HepG2 (cell line): ENCODE measurements at regions not wholly inside any gene's neighbourhood (a gene's known extent, or its start where the extent isn't known, plus 50 kb on each side); places are given as distances from the start of the nearest gene placed in this dataset.

Source experiments
- HNRNPLL ChIP-seq: fragments of 200-400 bp; formaldehyde crosslinking; IDR thresholded peaks from 2 replicates; pipeline ENCODE4 v1.6.1; 2017; ENCODE audit warnings: mild to moderate bottlenecking, low read depth, low read length; ENCODE audit not compliant: poor library complexity, severe bottlenecking
- HNRNPUL1 ChIP-seq: fragments of 200-400 bp; formaldehyde crosslinking; IDR thresholded peaks from 2 replicates; pipeline ENCODE4 v1.6.1; 2017; ENCODE audit warnings: low read depth, mild to moderate bottlenecking, low read length, moderate library complexity
- KIAA2018 ChIP-seq: sonication (generic); formaldehyde crosslinking; IDR thresholded peaks from 2 replicates; pipeline ENCODE4 v1.5.0; 2020; ENCODE audit warnings: mild to moderate bottlenecking, missing genetic modification reagents, borderline replicate concordance
- MBD4 ChIP-seq: IDR thresholded peaks from 2 replicates; pipeline ENCODE4 v1.6.1; 2012; ENCODE audit warnings: low read length, inconsistent platforms, borderline replicate concordance
- MEF2D ChIP-seq: sonication (generic); formaldehyde crosslinking; IDR thresholded peaks from 2 replicates; pipeline ENCODE4 v1.5.1; 2020; ENCODE audit warnings: mild to moderate bottlenecking, missing genetic modification reagents
- ZFP36 ChIP-seq: fragments of 150-350 bp; IDR thresholded peaks from 2 replicates; pipeline ENCODE4 v1.6.1; 2018; ENCODE audit warnings: borderline replicate concordance, low read length, low read depth; ENCODE audit not compliant: partially characterized antibody
- ZFP36L1 ChIP-seq: sonication (generic); formaldehyde crosslinking; IDR thresholded peaks from 2 replicates; pipeline ENCODE4 v1.8.0; 2022; ENCODE audit warnings: mild to moderate bottlenecking, missing genetic modification reagents, moderate library complexity
- ZNF737 ChIP-seq: sonication (generic); formaldehyde crosslinking; IDR thresholded peaks from 2 replicates; pipeline ENCODE4 v1.5.0; 2020; ENCODE audit warnings: missing genetic modification reagents, mild to moderate bottlenecking, borderline replicate concordance
- TF ChIP-seq, protein P1 (sequence below): sonication (generic); formaldehyde crosslinking; IDR thresholded peaks from 2 replicates; pipeline ENCODE4 v1.4.0; 2020; ENCODE audit warnings: missing genetic modification reagents
- TF ChIP-seq, protein P2 (sequence below): sonication (generic); formaldehyde crosslinking; IDR thresholded peaks from 2 replicates; pipeline ENCODE4 v1.5.1; 2020; ENCODE audit warnings: missing genetic modification reagents, mild to moderate bottlenecking, borderline replicate concordance

DNA sequence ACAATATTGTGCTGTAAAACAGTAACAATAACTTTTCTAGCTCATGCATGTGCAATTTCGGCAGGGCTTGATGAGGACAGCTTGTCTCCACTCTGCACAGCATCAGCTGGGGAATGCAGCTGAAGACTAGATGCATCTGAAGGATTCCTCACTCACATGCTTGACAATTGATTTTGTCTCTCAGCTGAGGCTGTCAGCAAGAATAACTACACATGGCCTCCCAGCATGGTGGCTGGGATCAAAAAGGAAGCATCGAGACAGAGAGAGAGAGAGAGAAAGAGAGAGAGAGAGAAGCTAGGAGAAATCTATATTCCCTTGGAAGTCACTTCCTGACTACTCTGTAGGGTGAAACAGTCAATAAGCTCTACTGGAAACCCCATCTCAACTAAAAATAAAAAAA, 487.1 kb downstream of the PLOD2 start (continued):
- TF ChIP-seq, protein P1, sequence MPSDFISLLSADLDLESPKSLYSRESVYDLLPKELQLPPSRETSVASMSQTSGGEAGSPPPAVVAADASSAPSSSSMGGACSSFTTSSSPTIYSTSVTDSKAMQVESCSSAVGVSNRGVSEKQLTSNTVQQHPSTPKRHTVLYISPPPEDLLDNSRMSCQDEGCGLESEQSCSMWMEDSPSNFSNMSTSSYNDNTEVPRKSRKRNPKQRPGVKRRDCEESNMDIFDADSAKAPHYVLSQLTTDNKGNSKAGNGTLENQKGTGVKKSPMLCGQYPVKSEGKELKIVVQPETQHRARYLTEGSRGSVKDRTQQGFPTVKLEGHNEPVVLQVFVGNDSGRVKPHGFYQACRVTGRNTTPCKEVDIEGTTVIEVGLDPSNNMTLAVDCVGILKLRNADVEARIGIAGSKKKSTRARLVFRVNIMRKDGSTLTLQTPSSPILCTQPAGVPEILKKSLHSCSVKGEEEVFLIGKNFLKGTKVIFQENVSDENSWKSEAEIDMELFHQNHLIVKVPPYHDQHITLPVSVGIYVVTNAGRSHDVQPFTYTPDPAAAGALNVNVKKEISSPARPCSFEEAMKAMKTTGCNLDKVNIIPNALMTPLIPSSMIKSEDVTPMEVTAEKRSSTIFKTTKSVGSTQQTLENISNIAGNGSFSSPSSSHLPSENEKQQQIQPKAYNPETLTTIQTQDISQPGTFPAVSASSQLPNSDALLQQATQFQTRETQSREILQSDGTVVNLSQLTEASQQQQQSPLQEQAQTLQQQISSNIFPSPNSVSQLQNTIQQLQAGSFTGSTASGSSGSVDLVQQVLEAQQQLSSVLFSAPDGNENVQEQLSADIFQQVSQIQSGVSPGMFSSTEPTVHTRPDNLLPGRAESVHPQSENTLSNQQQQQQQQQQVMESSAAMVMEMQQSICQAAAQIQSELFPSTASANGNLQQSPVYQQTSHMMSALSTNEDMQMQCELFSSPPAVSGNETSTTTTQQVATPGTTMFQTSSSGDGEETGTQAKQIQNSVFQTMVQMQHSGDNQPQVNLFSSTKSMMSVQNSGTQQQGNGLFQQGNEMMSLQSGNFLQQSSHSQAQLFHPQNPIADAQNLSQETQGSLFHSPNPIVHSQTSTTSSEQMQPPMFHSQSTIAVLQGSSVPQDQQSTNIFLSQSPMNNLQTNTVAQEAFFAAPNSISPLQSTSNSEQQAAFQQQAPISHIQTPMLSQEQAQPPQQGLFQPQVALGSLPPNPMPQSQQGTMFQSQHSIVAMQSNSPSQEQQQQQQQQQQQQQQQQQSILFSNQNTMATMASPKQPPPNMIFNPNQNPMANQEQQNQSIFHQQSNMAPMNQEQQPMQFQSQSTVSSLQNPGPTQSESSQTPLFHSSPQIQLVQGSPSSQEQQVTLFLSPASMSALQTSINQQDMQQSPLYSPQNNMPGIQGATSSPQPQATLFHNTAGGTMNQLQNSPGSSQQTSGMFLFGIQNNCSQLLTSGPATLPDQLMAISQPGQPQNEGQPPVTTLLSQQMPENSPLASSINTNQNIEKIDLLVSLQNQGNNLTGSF (CRISPR knock-in tag) = no peak
- no peak for TF ChIP-seq ZFP36
- no peak for TF ChIP-seq ZNF737 (CRISPR knock-in tag)
- no peak for TF ChIP-seq MEF2D (CRISPR knock-in tag)
- TF ChIP-seq HNRNPUL1 = no peak
- TF ChIP-seq, protein P2, sequence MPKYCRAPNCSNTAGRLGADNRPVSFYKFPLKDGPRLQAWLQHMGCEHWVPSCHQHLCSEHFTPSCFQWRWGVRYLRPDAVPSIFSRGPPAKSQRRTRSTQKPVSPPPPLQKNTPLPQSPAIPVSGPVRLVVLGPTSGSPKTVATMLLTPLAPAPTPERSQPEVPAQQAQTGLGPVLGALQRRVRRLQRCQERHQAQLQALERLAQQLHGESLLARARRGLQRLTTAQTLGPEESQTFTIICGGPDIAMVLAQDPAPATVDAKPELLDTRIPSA (CRISPR knock-in tag) = no peak
- TF ChIP-seq ZFP36L1 (CRISPR knock-in tag) = no peak
- TF ChIP-seq HNRNPLL = no peak
- TF ChIP-seq KIAA2018 (CRISPR knock-in tag) = no peak
- no peak for TF ChIP-seq MBD4
